SU-DHL-6 (cell line): ENCODE measurements at regions not wholly inside any gene's neighbourhood (a gene's known extent, or its start where the extent isn't known, plus 50 kb on each side); places are given as distances from the start of the nearest gene placed in this dataset.

Experiments used
- H2AFZ ChIP-seq: fragments of 200-600 bp; sonication (generic); 2 replicates; pipeline ENCODE4 v1.6.1; 2014; ENCODE audit warnings: low read depth, mild to moderate bottlenecking, moderate library complexity, mixed read lengths, antibody characterized with exemption, low read length; ENCODE audit not compliant: severe bottlenecking
- H3F3A ChIP-seq: fragments of 200-600 bp; shearing (Covaris generic); 2 replicates; pipeline ENCODE4 v1.6.0; 2016; ENCODE audit warnings: antibody characterized with exemption, mild to moderate bottlenecking; ENCODE audit not compliant: insufficient read depth
- H3K27ac ChIP-seq: fragments of 200-600 bp; sonication (generic); 2 replicates; pipeline ENCODE4 v1.5.1; 2016; ENCODE audit warnings: low read depth, mild to moderate bottlenecking, low read length, moderate library complexity, mixed read lengths
- H3K27me3 ChIP-seq: fragments of 200-600 bp; sonication (generic), shearing (Covaris generic); 2 replicates; pipeline ENCODE4 v1.6.0; 2014; ENCODE audit warnings: mild to moderate bottlenecking, low read length
- H3K36me3 ChIP-seq: fragments of 200-600 bp; sonication (generic); 2 replicates; pipeline ENCODE4 v1.6.1; 2014; ENCODE audit warnings: mild to moderate bottlenecking, low read length, mixed read lengths
- H3K4me2 ChIP-seq: fragments of 300-600, 200-600 bp; shearing (Covaris generic), sonication (generic); 2 replicates; pipeline ENCODE4 v1.6.0; 2014; ENCODE audit warnings: low read length, low read depth, mild to moderate bottlenecking; ENCODE audit not compliant: poor library complexity, severe bottlenecking
- H3K4me3 ChIP-seq: fragments of 200-600 bp; sonication (generic); 2 replicates; pipeline ENCODE4 v1.5.1; 2014; ENCODE audit warnings: antibody characterized with exemption, low read length, mild to moderate bottlenecking, mixed read lengths; ENCODE audit not compliant: insufficient read depth, poor library complexity, severe bottlenecking
- H3K79me2 ChIP-seq: fragments of 200-600 bp; sonication (generic); 2 replicates; pipeline ENCODE4 v1.6.1; 2014; ENCODE audit warnings: mild to moderate bottlenecking, low read length, moderate library complexity; ENCODE audit not compliant: insufficient read depth
- H3K9ac ChIP-seq: fragments of 200-600 bp; sonication (generic); 2 replicates; pipeline ENCODE4 v1.7.0; 2014; ENCODE audit warnings: mild to moderate bottlenecking, low read length
- H3K9me2 ChIP-seq: fragments of 200-600 bp; sonication (generic); replicated peaks from 2 replicates; pipeline ENCODE4 v1.6.1; 2014; ENCODE audit warnings: low read length; ENCODE audit not compliant: insufficient read depth
- H3K9me3 ChIP-seq: fragments of 200-600 bp; sonication (generic); 2 replicates; pipeline ENCODE4 v1.6.1; 2014; ENCODE audit warnings: low read length, mixed read lengths; ENCODE audit not compliant: insufficient read depth
- H4K20me1 ChIP-seq: fragments of 200-600 bp; sonication (generic); 2 replicates; pipeline ENCODE4 v1.6.1; 2014; ENCODE audit warnings: low read depth, mild to moderate bottlenecking, antibody characterized with exemption, low read length, moderate library complexity, mixed read lengths
- EZH2phosphoT487 ChIP-seq: fragments of 200-600 bp; sonication (generic), shearing (Covaris generic); conservative IDR thresholded peaks from 2 replicates; pipeline ENCODE4 v1.6.1; 2018; ENCODE audit warnings: mild to moderate bottlenecking, antibody characterized with exemption, low read length, moderate library complexity, mixed read lengths
- TF ChIP-seq, protein P1 (sequence below): fragments of 200-600 bp; sonication (generic); IDR thresholded peaks from one replicate; pipeline ENCODE4 v1.5.1; 2017; ENCODE audit warnings: antibody characterized with exemption, mild to moderate bottlenecking, low read length, moderate library complexity; ENCODE audit not compliant: insufficient read depth, poor library complexity, severe bottlenecking

DNA sequence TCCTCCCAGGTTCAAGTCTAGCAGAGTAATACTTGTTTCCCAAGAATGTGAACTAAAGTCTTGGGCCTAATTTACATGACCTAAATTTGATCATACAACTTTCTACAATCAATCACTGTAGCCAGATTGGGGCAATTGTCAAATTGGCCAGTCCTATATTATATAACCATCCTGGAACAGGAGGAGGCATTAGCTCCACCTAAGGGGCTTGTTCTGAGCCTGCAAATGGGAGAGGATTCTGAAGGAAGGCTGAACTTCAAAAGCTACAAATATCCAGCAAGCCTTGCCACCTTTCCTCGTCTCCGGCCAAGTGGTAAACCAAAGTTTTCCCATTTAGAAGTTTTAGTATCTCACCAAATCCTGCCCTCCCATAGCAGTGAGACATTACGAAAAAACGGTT lies 1289.6 kb upstream of the TENM3 start:
- Histone ChIP-seq H3K9me3 (no peaks in the 10 kb centered on the region), H3K27me3 (no peaks in the 10 kb centered on the region), H3K27ac (no peak overlapping the region), H3K4me3 (no peak overlapping the region), H3K9me2 (no peaks in the 10 kb centered on the region), H4K20me1 (no peaks in the 10 kb centered on the region), H2AFZ (no peak overlapping the region), H3K4me2 (no peak overlapping the region), H3F3A (no peaks in the 10 kb centered on the region), H3K9ac (no peak overlapping the region), H3K36me3 (no peaks in the 10 kb centered on the region), H3K79me2 (no peaks in the 10 kb centered on the region)
- TF ChIP-seq EZH2phosphoT487: no peak
- TF ChIP-seq, protein P1, sequence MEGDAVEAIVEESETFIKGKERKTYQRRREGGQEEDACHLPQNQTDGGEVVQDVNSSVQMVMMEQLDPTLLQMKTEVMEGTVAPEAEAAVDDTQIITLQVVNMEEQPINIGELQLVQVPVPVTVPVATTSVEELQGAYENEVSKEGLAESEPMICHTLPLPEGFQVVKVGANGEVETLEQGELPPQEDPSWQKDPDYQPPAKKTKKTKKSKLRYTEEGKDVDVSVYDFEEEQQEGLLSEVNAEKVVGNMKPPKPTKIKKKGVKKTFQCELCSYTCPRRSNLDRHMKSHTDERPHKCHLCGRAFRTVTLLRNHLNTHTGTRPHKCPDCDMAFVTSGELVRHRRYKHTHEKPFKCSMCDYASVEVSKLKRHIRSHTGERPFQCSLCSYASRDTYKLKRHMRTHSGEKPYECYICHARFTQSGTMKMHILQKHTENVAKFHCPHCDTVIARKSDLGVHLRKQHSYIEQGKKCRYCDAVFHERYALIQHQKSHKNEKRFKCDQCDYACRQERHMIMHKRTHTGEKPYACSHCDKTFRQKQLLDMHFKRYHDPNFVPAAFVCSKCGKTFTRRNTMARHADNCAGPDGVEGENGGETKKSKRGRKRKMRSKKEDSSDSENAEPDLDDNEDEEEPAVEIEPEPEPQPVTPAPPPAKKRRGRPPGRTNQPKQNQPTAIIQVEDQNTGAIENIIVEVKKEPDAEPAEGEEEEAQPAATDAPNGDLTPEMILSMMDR: no peak

- Histone ChIP-seq H4K20me1 (no peaks in the 10 kb centered on the region), H3K27me3 (no peaks in the 10 kb centered on the region), H3K4me2 (no peak overlapping the region), H2AFZ (no peak overlapping the region), H3F3A (no peaks in the 10 kb centered on the region), H3K9me2 (no peaks in the 10 kb centered on the region), H3K4me3 (no peak overlapping the region), H3K79me2 (no peaks in the 10 kb centered on the region), H3K27ac (no peak overlapping the region), H3K9me3 (no peaks in the 10 kb centered on the region), H3K9ac (no peak overlapping the region), H3K36me3 (no peaks in the 10 kb centered on the region)
- TF ChIP-seq, protein P1: no peak
Measured at GRCh38 chr4:180960743-180961401, 1282.3 kb upstream of the TENM3 start.

DNA sequence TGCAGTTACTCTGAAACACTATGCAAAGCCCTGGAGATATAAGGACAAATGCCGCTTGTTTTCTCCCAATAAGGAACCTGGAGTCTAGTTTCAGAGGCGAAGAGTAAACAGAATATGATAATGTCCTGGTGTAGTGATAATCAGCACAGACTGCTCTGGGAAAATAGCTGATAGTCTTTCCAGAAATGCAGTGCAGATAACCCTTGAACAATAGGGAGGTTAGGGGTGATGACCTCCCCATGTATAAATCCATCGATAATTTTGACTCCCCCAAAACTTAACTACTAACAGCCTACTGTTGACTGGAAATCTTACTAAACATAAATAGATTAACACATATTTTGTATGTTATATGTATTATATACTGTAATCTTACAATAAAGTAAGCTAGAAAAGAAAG lies 1280.9 kb upstream of the TENM3 start:
- Histone ChIP-seq H4K20me1 (no peaks in the 10 kb centered on the region), H3K9ac (no peak overlapping the region), H3K27ac (no peak overlapping the region), H3K4me2 (no peak overlapping the region), H2AFZ (no peak overlapping the region), H3F3A (no peaks in the 10 kb centered on the region), H3K36me3 (no peaks in the 10 kb centered on the region), H3K27me3 (no peaks in the 10 kb centered on the region), H3K79me2 (no peaks in the 10 kb centered on the region), H3K9me2 (no peaks in the 10 kb centered on the region), H3K9me3 (no peaks in the 10 kb centered on the region), H3K4me3 (no peak overlapping the region)
- TF ChIP-seq EZH2phosphoT487: no peak
- TF ChIP-seq, protein P1: no peak
